PC-9 (cell line): ENCODE measurements at regions not wholly inside any gene's neighbourhood (a gene's known extent, or its start where the extent isn't known, plus 50 kb on each side); places are given as distances from the start of the nearest gene placed in this dataset.

ENCODE experiments used
- BruUV-seq: library from RNA; stranded (reverse); fragments of 400-500 nt; replicated peaks from 2 replicates; lab custom pipeline; 2021; lab: Mats Ljungman, UMichigan
- CTCF ChIA-PET: fragments of 300-600 bp; sonication (Branson Sonifier 250); formaldehyde crosslinking; loops from one replicate; lab custom pipeline; 2022; ENCODE audit warnings: antibody characterized with exemption; lab: Charles Lee
- POLR2A ChIA-PET: fragments of 300-600 bp; sonication (Branson Sonifier 250); formaldehyde crosslinking; loops from one replicate; lab custom pipeline; 2022; ENCODE audit warnings: antibody characterized with exemption; ENCODE audit not compliant: unreplicated experiment; lab: Charles Lee
- DNase-seq, 2 experiments: peaks; one replicate each; pipeline versions ENCODE4 v3.0.0 to v3.0.0-alpha.2; 2015 to 2022; ENCODE audit warnings: mixed read lengths in 1 of 2
- H2AFZ ChIP-seq: fragments of 200-600 bp; sonication (generic); 2 replicates; pipeline ENCODE4 v1.8.1; 2017; ENCODE audit warnings: antibody characterized with exemption
- H3F3A ChIP-seq: fragments of 200-600 bp; sonication (generic); 2 replicates; pipeline ENCODE4 v1.8.1; 2017; ENCODE audit warnings: antibody characterized with exemption, mild to moderate bottlenecking, low read depth; ENCODE audit not compliant: insufficient read depth
- H3K27ac ChIP-seq: fragments of 200-600 bp; sonication (generic); 2 replicates; pipeline ENCODE4 v1.6.1; 2016; ENCODE audit warnings: mixed run types
- H3K27me3 ChIP-seq: fragments of 200-600 bp; sonication (generic); 2 replicates; pipeline ENCODE4 v1.6.1; 2016; ENCODE audit warnings: low read depth, mixed run types; ENCODE audit not compliant: insufficient read depth
- H3K36me3 ChIP-seq: fragments of 200-600 bp; sonication (generic); 2 replicates; pipeline ENCODE4 v1.6.1; 2016; ENCODE audit warnings: low read depth, mixed run types
- H3K4me1 ChIP-seq: fragments of 200-600 bp; sonication (generic); replicated peaks from 2 replicates; pipeline ENCODE4 v1.6.1; 2016; ENCODE audit warnings: mixed run types; ENCODE audit not compliant: insufficient read depth
- H3K4me2 ChIP-seq: fragments of 200-600 bp; sonication (generic); 2 replicates; pipeline ENCODE4 v1.6.1; 2017; ENCODE audit warnings: mixed run types
- H3K4me3 ChIP-seq: fragments of 200-600 bp; sonication (generic); 2 replicates; pipeline ENCODE4 v1.6.1; 2016; ENCODE audit warnings: mixed run types
- H3K79me2 ChIP-seq: fragments of 200-600 bp; sonication (generic); 2 replicates; pipeline ENCODE4 v1.6.1; 2017; ENCODE audit warnings: low read depth, mixed run types
- H3K9me2 ChIP-seq: fragments of 200-600 bp; sonication (generic); 2 replicates; pipeline ENCODE4 v1.8.1; 2017; ENCODE audit warnings: mild to moderate bottlenecking; ENCODE audit not compliant: insufficient read depth
- H3K9me3 ChIP-seq: fragments of 200-600 bp; sonication (generic); 2 replicates; pipeline ENCODE4 v1.8.1; 2016; ENCODE audit warnings: low read depth; ENCODE audit not compliant: insufficient read depth
- H4K20me1 ChIP-seq: fragments of 200-600 bp; sonication (generic); 2 replicates; pipeline ENCODE4 v1.8.1; 2017; ENCODE audit not compliant: insufficient read depth
- CTCF ChIP-seq: fragments of 200-600 bp; sonication (generic); conservative IDR thresholded peaks from 2 replicates; pipeline ENCODE4 v1.6.1; 2017; ENCODE audit warnings: mixed run types, antibody characterized with exemption, mild to moderate bottlenecking, moderate library complexity
- EZH2 ChIP-seq: fragments of 200-600 bp; sonication (generic); IDR thresholded peaks from 2 replicates; pipeline ENCODE4 v1.8.0; 2017; ENCODE audit warnings: antibody characterized with exemption, low read depth
- intact Hi-C: fragments of 100-400 bp; cut with micrococcal nuclease; formaldehyde crosslinking; loops from one replicate; pipeline ENCODE4 v1.10.0; 2022; ENCODE audit not compliant: unreplicated experiment

GRCh38 chr14:38105106-38105702, 102.5 kb upstream of the SSTR1 start:
- no peaks in the 10 kb centered on the region for H3K79me2 ChIP-seq
- peak overlapping the region; percentile 66 for H3K4me2 ChIP-seq
- no peaks in the 10 kb centered on the region; the same call in 1 of the 2 replicates for H3K9me3 ChIP-seq
- H4K20me1 ChIP-seq = no peaks in the 10 kb centered on the region
- peak overlapping the region; percentile 85 for H3K27ac ChIP-seq
- peak overlapping the region; percentile 12; the same call in 1 of the 2 replicates for H3K4me3 ChIP-seq
- peaks cover 31% of the 10 kb centered on the region for H3K4me1 ChIP-seq
- no peaks in the 10 kb centered on the region for H3K27me3 ChIP-seq
- no TSS peak for BruUV-seq
- peak overlapping the region; percentile 68; the same call in 1 of the 2 replicates for H2AFZ ChIP-seq
- H3K9me2 ChIP-seq = no peaks in the 10 kb centered on the region
- ChIA-PET POLR2A (no interaction called here), CTCF (no interaction called here)
- peak; percentile 74 to 90 for DNase-seq
- no peaks in the 10 kb centered on the region for H3K36me3 ChIP-seq
- TF ChIP-seq EZH2 (no peak), CTCF (no peak)
- H3F3A ChIP-seq = peaks cover 20% of the 10 kb centered on the region
- intact Hi-C loops = no loop called here

- peaks cover 20% of the 10 kb centered on the region for H3F3A ChIP-seq
- H2AFZ ChIP-seq = no peak overlapping the region
- peaks cover 31% of the 10 kb centered on the region for H3K4me1 ChIP-seq
- no peaks in the 10 kb centered on the region for H3K27me3 ChIP-seq
- no peak overlapping the region for H3K4me2 ChIP-seq
- no peak for TF ChIP-seq CTCF
- TF ChIP-seq EZH2 = no peak
- H3K36me3 ChIP-seq = no peaks in the 10 kb centered on the region
- intact Hi-C loops = no loop called here
- H3K9me3 ChIP-seq = no peaks in the 10 kb centered on the region; the same call in 1 of the 2 replicates
- BruUV-seq = no TSS peak
- no peak for DNase-seq
- no peaks in the 10 kb centered on the region for H3K79me2 ChIP-seq
- H3K9me2 ChIP-seq = no peaks in the 10 kb centered on the region
- no peak overlapping the region for H3K27ac ChIP-seq
- CTCF ChIA-PET = no interaction called here
- no peak overlapping the region for H3K4me3 ChIP-seq
- POLR2A ChIA-PET = no interaction called here
- H4K20me1 ChIP-seq = no peaks in the 10 kb centered on the region
Observed at GRCh38 chr14:38107216-38107631, 100.5 kb upstream of the SSTR1 start.

- no peaks in the 10 kb centered on the region; the same call in 1 of the 2 replicates for H3K9me3 ChIP-seq
- no peak overlapping the region for H2AFZ ChIP-seq
- H4K20me1 ChIP-seq = no peaks in the 10 kb centered on the region
- no peak overlapping the region for H3K4me2 ChIP-seq
- no peak for DNase-seq
- H3K9me2 ChIP-seq = no peaks in the 10 kb centered on the region
- no peaks in the 10 kb centered on the region for H3K79me2 ChIP-seq
- H3K36me3 ChIP-seq = no peaks in the 10 kb centered on the region
- peaks cover 29% of the 10 kb centered on the region for H3K4me1 ChIP-seq
- H3K4me3 ChIP-seq = no peak overlapping the region
- ChIA-PET CTCF (no interaction called here), POLR2A (no interaction called here)
- H3F3A ChIP-seq = peaks cover 20% of the 10 kb centered on the region
- intact Hi-C loops = no loop called here
- BruUV-seq = no TSS peak
- TF ChIP-seq EZH2 (no peak), CTCF (no peak)
- H3K27ac ChIP-seq = no peak overlapping the region
- H3K27me3 ChIP-seq = no peaks in the 10 kb centered on the region
Observed at GRCh38 chr14:38108681-38109080, 99.0 kb upstream of the SSTR1 start.
